H9 (cell line): ENCODE measurements at regions not wholly inside any gene's neighbourhood (a gene's known extent, or its start where the extent isn't known, plus 50 kb on each side); places are given as distances from the start of the nearest gene placed in this dataset.

Source experiments
- DNase-seq: peaks from one replicate; pipeline ENCODE4 v3.0.0-alpha.2; 2017
- H2AFZ ChIP-seq: one replicate; pipeline ENCODE4 v1.6.1; 2013; ENCODE audit warnings: mild to moderate bottlenecking, low read length, control low read depth, moderate library complexity
- H2AK5ac ChIP-seq: 2 replicates; pipeline ENCODE4 v1.6.1; 2013; ENCODE audit warnings: low read length, control low read depth, mixed read lengths; ENCODE audit not compliant: insufficient read length
- H2BK120ac ChIP-seq: one replicate; pipeline ENCODE4 v1.6.1; 2013; ENCODE audit warnings: low read depth, mild to moderate bottlenecking, low read length, control low read depth, inconsistent platforms; ENCODE audit not compliant: poor library complexity, severe bottlenecking
- H2BK12ac ChIP-seq: 2 replicates; pipeline ENCODE4 v1.6.1; 2013; ENCODE audit warnings: low read length, control low read depth, mixed read lengths, low read depth; ENCODE audit not compliant: insufficient read length
- H2BK15ac ChIP-seq: 2 replicates; pipeline ENCODE4 v1.6.1; 2013; ENCODE audit warnings: low read depth, low read length, control low read depth
- H2BK20ac ChIP-seq: one replicate; pipeline ENCODE4 v1.6.1; 2013; ENCODE audit warnings: low read depth, mild to moderate bottlenecking, low read length, control low read depth, inconsistent platforms; ENCODE audit not compliant: poor library complexity, severe bottlenecking
- H2BK5ac ChIP-seq: 2 replicates; pipeline ENCODE4 v1.6.1; 2013; ENCODE audit warnings: low read length, control low read depth, mixed read lengths; ENCODE audit not compliant: insufficient read length
- H3K14ac ChIP-seq: 2 replicates; pipeline ENCODE4 v1.6.1; 2013; ENCODE audit warnings: low read length, control low read depth; ENCODE audit not compliant: insufficient read depth
- H3K18ac ChIP-seq: 2 replicates; pipeline ENCODE4 v1.6.1; 2013; ENCODE audit warnings: low read depth, mild to moderate bottlenecking, mixed read lengths, low read length, control low read depth; ENCODE audit not compliant: insufficient read length
- H3K23ac ChIP-seq: 2 replicates; pipeline ENCODE4 v1.6.1; 2013; ENCODE audit warnings: low read length, control low read depth, mixed read lengths, low read depth; ENCODE audit not compliant: insufficient read length
- H3K23me2 ChIP-seq: 2 replicates; pipeline ENCODE4 v1.6.1; 2013; ENCODE audit warnings: low read depth, mild to moderate bottlenecking, mixed read lengths, low read length, control low read depth; ENCODE audit not compliant: insufficient read length, poor library complexity, severe bottlenecking
- H3K27ac ChIP-seq: 2 replicates; pipeline ENCODE4 v1.5.1; 2013; ENCODE audit warnings: low read length, control low read depth, mixed read lengths, low read depth; ENCODE audit not compliant: insufficient read length
- H3K27me3 ChIP-seq: 2 replicates; pipeline ENCODE4 v1.6.1; 2013; ENCODE audit warnings: low read length, control low read depth, inconsistent platforms; ENCODE audit not compliant: insufficient read depth
- H3K4ac ChIP-seq: 2 replicates; pipeline ENCODE4 v1.6.1; 2013; ENCODE audit warnings: low read depth, mild to moderate bottlenecking, control low read depth, inconsistent platforms, low read length, moderate library complexity
- H3K4me1 ChIP-seq: 2 replicates; pipeline ENCODE4 v1.6.1; 2013; ENCODE audit warnings: low read length, control low read depth, inconsistent platforms; ENCODE audit not compliant: insufficient read depth
- H3K4me2 ChIP-seq: 2 replicates; pipeline ENCODE4 v1.6.1; 2013; ENCODE audit warnings: low read length, control low read depth, mixed read lengths; ENCODE audit not compliant: insufficient read length, insufficient read depth
- H3K56ac ChIP-seq: 2 replicates; pipeline ENCODE4 v1.6.1; 2013; ENCODE audit warnings: low read depth, mild to moderate bottlenecking, mixed read lengths, low read length, control low read depth; ENCODE audit not compliant: insufficient read length
- H3K79me1 ChIP-seq: 2 replicates; pipeline ENCODE4 v1.6.1; 2013; ENCODE audit warnings: low read depth, mild to moderate bottlenecking, moderate library complexity, low read length, control low read depth, inconsistent platforms; ENCODE audit not compliant: insufficient read depth, poor library complexity, severe bottlenecking
- H3K79me2 ChIP-seq: 2 replicates; pipeline ENCODE4 v1.6.1; 2013; ENCODE audit warnings: low read length, control low read depth, inconsistent platforms; ENCODE audit not compliant: insufficient read depth
- H3K9ac ChIP-seq: 2 replicates; pipeline ENCODE4 v1.6.1; 2013; ENCODE audit warnings: low read length, control low read depth, mixed read lengths; ENCODE audit not compliant: insufficient read length; ENCODE audit errors: extremely low read depth
- H3K9me3 ChIP-seq: one replicate; pipeline ENCODE4 v1.6.1; 2013; ENCODE audit warnings: low read depth, low read length, inconsistent platforms; ENCODE audit not compliant: control insufficient read depth
- H3T11ph ChIP-seq: one replicate; pipeline ENCODE4 v1.6.1; 2013; ENCODE audit warnings: mild to moderate bottlenecking, low read length, control low read depth, inconsistent platforms
- H4K20me1 ChIP-seq: one replicate; pipeline ENCODE4 v1.6.1; 2013; ENCODE audit not compliant: control insufficient read depth, insufficient read length, insufficient read depth
- H4K5ac ChIP-seq: 2 replicates; pipeline ENCODE4 v1.6.1; 2013; ENCODE audit warnings: low read depth, mild to moderate bottlenecking, mixed read lengths, low read length, control low read depth; ENCODE audit not compliant: insufficient read length
- H4K8ac ChIP-seq: replicated peaks from 2 replicates; pipeline ENCODE4 v1.6.1; 2013; ENCODE audit warnings: low read length, control low read depth, mixed read lengths, low read depth; ENCODE audit not compliant: insufficient read length
- H4K91ac ChIP-seq: 2 replicates; pipeline ENCODE4 v1.6.1; 2013; ENCODE audit warnings: low read depth, mild to moderate bottlenecking, moderate library complexity, mixed read lengths, low read length, control low read depth; ENCODE audit not compliant: insufficient read length
- H3K27ac Mint-ChIP-seq, 3 experiments: 2 replicates in 2 of 3; 3 replicates in 1 of 3; pipeline ENCODE4 v1.8.0; 2020 to 2021; ENCODE audit warnings: mixed read lengths in 3 of 3, mild to moderate bottlenecking in 1 of 3, moderate library complexity in 1 of 3
- H3K27me3 Mint-ChIP-seq: 2 replicates; pipeline ENCODE4 v1.8.0; 2021; ENCODE audit warnings: low read depth, mild to moderate bottlenecking, moderate library complexity, mixed read lengths
- H3K36me3 Mint-ChIP-seq, 3 experiments: 2 replicates in 2 of 3; 3 replicates in 1 of 3; pipeline ENCODE4 v1.8.0; 2020 to 2021; ENCODE audit warnings: low read depth in 3 of 3, mixed read lengths in 3 of 3; ENCODE audit not compliant: insufficient read depth in 1 of 3
- H3K4me1 Mint-ChIP-seq, 2 experiments: 2 replicates each; pipeline ENCODE4 v1.8.0; 2020; ENCODE audit warnings: mixed read lengths in 2 of 2
- H3K4me3 Mint-ChIP-seq, 2 experiments: 2 replicates in 1 of 2; 3 replicates in 1 of 2; pipeline ENCODE4 v1.8.0; 2020 to 2021; ENCODE audit warnings: mild to moderate bottlenecking in 2 of 2, mixed read lengths in 2 of 2, moderate library complexity in 1 of 2
- H3K9me3 Mint-ChIP-seq, 2 experiments: 2 replicates in 1 of 2; 3 replicates in 1 of 2; pipeline ENCODE4 v1.8.0; 2020; ENCODE audit warnings: mild to moderate bottlenecking in 2 of 2, mixed read lengths in 2 of 2, moderate library complexity in 1 of 2
- CTCF ChIP-seq: fragments of 200-600 bp; sonication (generic); conservative IDR thresholded peaks from 3 replicates; pipeline ENCODE4 v1.8.0; 2021; ENCODE audit warnings: antibody characterized with exemption, mild to moderate bottlenecking
- WGBS: extraction: QIAGEN DNeasy Blood & Tissue Kit; methylation state at CpG from one replicate; pipeline ENCODE4 v1.1.7; 2013; ENCODE audit warnings: missing lambda C conversion rate, low lambda C conversion rate, mixed read lengths; ENCODE audit not compliant: insufficient read length; ENCODE audit errors: extremely low coverage; 5-methylcytosine and 5-hydroxymethylcytosine counted together

DNA sequence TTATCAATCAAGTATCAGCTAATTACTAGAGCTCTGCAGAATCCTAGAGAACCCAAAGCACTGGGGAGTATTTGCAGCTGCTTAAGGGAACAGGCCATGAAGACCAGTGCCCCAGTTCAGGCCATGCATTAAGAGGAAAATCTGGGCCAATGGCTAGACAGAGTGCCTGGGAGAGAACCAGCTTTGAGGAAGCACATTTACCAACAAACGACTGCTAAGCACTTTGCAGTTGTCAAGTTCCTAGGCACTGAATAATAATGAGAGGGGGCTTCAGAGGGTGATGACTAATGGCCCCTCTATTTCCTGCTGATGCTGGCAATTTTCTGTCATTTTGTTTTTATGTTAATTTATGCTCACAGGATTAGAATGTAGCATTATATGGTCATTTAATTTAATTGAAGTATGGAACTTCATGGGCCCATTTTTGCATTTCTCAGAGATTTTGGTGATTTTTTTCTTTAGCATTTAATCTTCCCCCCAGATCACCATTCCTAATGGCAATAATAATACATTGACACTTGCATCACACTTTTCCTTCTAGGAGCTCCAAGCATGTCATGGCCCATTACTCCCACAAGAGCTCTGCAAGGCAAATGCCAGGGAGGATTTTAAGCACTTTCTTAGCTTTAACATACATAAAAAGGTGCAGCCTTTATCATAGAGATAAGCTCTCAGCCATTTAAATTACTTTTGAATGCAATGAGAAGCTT, 147.7 kb upstream of the SPATS2L start:
- Mint-ChIP-seq H3K36me3 (peaks cover 9 to 21% (median 11%) of the 10 kb centered on the region in 3 experiments), H3K4me1 (peaks cover 18 to 37% of the 10 kb centered on the region in 2 experiments), H3K4me3 (no peak overlapping the region), H3K27me3 (no peaks in the 10 kb centered on the region), H3K27ac (peak overlapping the region; percentile 17 to 76 (median 18); a peak in 3 of 7 replicates), H3K9me3 (peaks cover 7 to 18% of the 10 kb centered on the region in 2 experiments; a peak in 4 of 5 replicates)
- no peak overlapping the region for H3K56ac ChIP-seq
- no peak overlapping the region for H3K9ac ChIP-seq
- H3K9me3 ChIP-seq, result peaks cover 8% of the 10 kb centered on the region
- no peak overlapping the region for H2AK5ac ChIP-seq
- DNase-seq, result no peak
- no peak overlapping the region for H4K5ac ChIP-seq
- H3K27ac ChIP-seq, result peak overlapping the region; percentile 16
- no peak overlapping the region for H4K91ac ChIP-seq
- H2BK15ac ChIP-seq, result no peak overlapping the region
- no peak overlapping the region for H3K23ac ChIP-seq
- H3T11ph ChIP-seq, result no peak overlapping the region
- WGBS, result no CpG with 5 or more reads among the region's 1 CpG
- no peak overlapping the region for H2BK20ac ChIP-seq
- no peaks in the 10 kb centered on the region for H3K79me2 ChIP-seq
- H3K79me1 ChIP-seq, result no peaks in the 10 kb centered on the region
- H3K4me1 ChIP-seq, result peaks cover 11% of the 10 kb centered on the region; the same call in 1 of the 2 replicates
- H4K8ac ChIP-seq, result no peak overlapping the region
- no peak overlapping the region for H3K4me2 ChIP-seq
- no peak overlapping the region for H2BK5ac ChIP-seq
- H2AFZ ChIP-seq, result no peak overlapping the region
- no peaks in the 10 kb centered on the region for H3K23me2 ChIP-seq
- H3K18ac ChIP-seq, result no peak overlapping the region
- no peaks in the 10 kb centered on the region for H3K27me3 ChIP-seq
- no peak overlapping the region for H2BK12ac ChIP-seq
- H4K20me1 ChIP-seq, result no peaks in the 10 kb centered on the region
- H3K4ac ChIP-seq, result no peak overlapping the region
- no peak for TF ChIP-seq CTCF
- no peak overlapping the region for H2BK120ac ChIP-seq
- 0 out of 2 replicates have a peak overlapping the region, but pooled peaks have one; percentile 4 for H3K14ac ChIP-seq
